GM21786 (cell line): ENCODE measurements at regions not wholly inside any gene's neighbourhood (a gene's known extent, or its start where the extent isn't known, plus 50 kb on each side); places are given as distances from the start of the nearest gene placed in this dataset.
"Not testable (repeated sequence)": the region's sequence is repeated elsewhere in the genome, so short reads cannot be mapped to it uniquely, and the experiment has no call there.

ENCODE experiments used
- ATAC-seq: cut with Tn5 transposase; IDR thresholded peaks from one replicate; pipeline ENCODE4 v1.9.1; 2021; ENCODE audit not compliant: unreplicated experiment

DNA sequence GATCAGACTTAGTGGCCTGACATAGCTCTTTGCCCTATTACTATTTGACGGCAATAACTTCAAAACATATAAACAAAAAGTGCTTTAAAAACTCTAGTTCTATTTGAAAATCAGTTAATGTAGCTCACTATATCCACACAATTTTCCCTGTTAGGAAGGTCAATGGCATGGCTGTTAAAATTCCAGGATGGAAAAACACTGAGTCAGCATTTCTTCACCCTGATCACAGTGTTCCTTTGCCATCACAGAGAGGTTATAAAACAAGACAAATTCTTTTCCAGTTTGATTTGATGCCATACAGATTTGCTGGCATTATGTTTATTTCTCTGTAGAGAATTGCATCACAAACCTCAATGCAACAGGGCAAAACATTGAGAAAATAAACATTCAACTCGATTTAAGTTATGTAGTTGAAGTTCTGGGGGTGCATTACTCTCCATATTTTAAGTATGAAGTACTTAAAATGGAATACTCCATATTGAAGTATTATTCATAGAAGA lies 253.7 kb upstream of the HSF2 start:
- no peak for ATAC-seq

DNA sequence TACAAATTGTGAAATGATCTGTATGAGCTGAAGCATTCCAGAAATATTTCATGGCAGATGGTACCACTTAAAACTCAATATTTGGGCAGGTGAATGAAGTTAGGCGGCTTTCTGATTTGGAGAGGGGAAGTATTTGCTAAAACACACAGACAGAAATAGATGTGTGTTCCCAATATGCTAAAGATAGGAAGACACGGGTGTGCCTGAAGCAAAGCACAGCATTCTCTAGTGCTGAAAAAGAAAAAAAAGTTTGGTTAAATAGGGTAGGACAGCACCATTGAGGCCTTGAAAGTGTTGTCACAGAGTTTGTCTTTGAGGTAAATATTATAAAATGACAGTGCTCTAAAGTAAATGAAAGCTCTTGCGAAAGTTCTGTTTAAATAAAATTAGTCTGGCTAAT lies 252.2 kb upstream of the HSF2 start:
- no peak for ATAC-seq

DNA sequence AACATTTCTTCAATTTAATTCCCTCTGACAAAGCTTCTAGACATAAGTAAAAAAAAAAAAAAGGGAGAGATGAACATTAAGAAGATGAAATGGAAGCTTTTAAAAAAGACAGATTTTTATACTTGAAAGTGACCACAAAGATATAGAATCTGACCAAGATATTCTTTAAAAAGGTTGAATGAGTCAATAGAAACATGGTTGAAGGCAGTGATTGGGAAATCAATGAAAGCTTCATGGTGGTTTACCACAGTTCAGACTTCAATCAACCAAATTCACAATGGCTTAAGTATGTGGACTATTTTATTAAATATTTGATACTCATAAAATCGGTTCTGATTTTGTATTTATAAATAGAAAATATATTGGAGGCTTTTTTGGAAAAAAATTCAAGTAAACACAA lies 248.4 kb upstream of the HSF2 start:
- no peak for ATAC-seq

DNA sequence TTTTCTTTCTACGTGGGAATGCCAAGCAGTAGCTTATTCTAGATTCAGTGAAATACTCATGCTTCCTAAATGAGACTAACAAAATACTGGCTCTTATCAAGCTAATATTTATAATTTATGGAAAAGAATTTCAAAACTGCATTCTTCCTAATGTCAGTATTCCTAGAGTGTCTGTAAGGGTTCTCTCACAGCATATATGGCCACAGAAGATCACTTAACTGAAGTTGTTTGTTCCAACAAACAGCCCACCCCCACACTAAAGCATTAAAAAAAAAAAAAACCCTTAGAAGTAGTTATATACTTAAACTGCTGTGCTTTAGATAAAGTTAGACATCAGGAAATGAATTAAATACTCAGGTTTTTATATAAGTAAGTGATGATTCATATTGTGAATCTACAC lies 247.7 kb upstream of the HSF2 start:
- no peak for ATAC-seq

DNA sequence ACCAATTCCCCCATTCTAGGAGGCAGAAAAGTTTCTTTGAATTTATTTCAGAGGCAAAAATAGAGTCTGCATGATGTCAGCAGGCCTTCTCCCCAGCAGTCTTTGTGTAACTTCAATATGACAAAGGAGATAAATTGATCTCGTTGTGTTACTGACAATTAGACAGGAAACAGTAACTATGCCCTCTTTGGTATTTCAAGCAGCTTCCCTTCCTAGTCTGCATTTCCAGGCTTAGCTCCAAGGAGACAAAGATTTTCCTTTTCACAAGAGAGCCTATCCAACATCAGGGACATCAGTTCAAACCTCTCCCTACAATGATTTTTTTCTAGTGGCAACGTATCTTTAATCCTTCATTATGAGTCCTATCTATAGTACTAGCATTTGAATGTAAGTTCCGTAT lies 245.9 kb upstream of the HSF2 start:
- ATAC-seq = no peak

DNA sequence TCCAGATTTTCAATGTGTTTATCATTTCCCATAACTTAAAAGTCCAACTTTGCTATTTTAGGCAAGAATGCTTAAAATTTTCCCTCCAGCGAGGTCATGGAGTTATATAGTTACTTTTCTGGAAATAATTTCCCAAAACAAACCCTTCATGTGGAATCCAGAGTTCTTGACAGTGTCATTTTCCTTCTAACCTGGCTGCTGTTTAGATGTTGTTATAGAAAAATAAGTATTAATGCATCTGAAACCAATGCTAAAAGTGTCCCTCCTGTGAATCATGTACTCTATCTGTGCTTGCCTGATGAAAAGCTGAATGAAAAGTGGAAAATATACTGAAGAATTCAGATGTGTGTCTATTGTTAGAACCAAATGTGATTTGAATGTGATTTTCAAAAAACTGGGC lies 245.3 kb upstream of the HSF2 start:
- ATAC-seq = no peak

DNA sequence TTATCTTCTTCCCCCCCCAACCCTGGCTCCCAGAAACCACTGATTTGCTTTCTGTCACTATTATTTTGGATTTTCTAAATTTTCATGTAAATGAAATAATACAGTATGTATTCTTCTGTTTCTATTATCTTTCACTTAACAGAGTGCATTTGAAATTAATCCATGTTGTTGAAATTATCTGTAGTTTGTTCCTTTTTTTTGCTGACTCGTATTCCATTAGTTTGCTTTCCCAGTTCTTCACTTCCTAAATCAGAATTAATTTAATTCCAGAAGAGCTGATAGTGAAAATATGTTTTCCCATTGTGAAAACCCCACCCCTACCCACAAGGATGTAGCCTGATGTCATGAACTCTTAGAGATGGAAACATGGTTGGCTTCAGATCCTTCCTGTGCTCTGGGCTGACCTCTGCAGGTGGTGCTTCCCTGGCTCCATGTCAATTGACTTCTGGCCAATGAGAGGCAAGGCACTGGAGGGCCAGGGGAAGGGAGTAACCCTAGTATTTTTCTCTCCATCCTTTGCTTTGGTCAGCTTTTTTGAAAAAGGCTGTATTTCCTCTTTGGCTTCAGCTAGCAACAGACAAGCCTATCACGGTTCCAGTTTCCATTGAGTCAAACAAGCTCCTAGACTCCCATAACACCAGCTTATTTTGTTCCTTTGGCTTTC lies 244.4 kb upstream of the HSF2 start:
- ATAC-seq = no peak

DNA sequence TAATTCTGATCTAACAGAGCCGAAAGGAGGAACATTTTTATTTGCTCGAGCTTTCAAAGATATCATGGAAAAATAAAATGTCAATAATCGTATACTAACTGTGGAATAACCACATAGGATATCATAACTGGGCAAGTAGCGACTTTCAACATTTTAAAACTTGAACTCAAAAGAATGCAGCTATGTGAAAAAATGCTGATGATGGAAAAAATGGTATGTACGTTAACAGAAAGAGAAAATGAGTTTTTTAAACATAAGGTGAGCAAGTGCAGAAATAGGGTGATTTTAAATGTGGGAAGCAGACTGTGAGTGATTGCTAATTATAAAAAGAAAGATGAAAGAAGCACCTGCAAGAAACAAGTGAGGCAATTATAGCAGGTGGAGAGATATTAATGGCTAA lies 238.3 kb upstream of the HSF2 start:
- no peak for ATAC-seq

DNA sequence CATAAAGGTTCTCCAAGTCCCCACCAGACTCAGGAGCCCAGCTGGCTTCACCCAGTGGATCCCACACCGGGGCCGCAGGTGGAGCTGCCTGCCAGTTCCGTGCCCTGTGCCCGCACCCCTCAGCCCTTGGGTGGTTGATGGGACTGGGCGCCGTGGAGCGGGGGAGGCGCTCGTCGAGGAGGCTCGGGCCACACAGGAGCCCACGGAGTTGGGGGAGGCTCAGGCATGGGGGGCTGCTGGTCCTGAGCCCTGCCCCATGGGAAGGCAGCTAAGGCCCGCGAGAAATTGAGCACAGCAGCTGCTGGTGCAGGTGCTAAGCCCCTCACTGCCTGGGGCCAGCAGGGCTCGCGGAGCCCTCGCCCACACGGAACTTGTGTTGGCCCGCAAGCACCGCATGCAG lies 234.4 kb upstream of the HSF2 start:
- ATAC-seq = no peak

DNA sequence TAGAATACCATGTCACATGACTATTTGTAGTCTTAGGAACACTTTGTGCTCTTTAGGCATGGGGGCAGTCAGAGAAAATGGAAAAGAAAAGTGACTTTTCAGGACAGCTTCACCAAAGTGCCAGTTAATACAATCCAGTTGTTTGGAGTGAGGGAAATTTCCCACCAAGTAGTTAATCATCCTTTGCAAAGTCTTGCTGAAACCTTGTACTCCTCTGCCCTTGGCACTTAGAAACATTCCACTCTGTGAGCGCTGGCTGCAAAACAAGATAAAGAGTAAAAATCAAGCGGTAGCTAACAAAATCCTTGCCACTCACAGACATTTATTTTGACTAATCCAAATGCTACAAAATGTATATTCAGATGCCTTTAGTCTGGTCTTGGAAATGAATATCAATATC lies 229.2 kb upstream of the HSF2 start:
- ATAC-seq = no peak

DNA sequence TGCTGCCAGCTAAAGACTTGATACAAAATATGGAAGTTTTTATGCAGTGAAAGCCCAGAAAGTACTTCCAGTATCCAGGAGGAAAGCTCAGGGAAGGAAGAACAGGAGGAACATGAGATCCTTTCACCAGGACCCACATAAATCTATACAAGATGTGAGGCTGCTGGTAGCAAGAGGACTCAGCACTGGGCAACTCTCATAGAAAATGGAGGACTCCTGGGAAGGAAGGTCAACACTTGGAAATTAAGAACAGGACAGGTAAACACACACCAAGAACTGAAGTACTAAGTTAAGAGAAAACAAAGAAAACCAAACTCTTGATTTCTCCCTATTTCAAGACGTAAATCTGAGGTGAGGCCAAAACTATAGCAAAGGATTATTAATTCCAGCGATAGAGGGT lies 220.5 kb upstream of the HSF2 start:
- ATAC-seq = no peak

DNA sequence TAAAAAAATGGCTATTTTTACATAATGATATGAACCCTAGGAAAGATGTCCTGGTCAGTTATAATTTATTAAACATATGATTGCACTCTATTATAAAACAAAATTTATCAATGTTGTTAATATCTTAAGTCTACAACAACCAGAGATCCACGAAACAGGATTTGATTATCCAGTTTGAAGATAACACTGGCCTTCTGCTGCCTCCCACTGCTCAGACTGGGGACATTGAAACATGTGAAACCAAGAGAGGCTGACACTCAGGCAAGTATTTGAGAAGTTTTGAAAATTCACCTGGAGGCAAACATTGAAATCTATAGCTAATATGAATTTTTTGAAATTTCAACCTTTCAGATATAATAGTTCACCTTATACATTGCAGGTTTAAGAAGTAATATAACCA lies 219.3 kb upstream of the HSF2 start:
- no peak for ATAC-seq

DNA sequence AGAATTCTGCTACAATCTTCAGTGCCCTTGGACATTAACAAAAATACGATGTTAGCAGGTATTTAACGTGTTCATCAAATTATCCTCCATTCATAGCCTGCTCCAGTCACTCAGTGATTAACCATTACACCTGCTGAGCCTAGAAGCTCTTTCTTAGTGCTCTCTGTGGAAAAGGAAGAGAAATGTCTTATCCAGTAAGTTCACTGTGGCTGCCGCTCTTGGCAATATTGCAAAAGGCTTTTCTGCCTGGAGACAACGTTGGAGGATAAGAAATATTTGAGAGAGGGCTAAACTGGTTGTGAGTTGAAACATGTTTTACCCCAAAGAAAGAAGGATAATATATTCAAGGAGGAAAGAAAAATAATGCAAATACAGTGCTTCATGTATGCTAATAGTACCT lies 217.4 kb upstream of the HSF2 start:
- ATAC-seq = no peak

DNA sequence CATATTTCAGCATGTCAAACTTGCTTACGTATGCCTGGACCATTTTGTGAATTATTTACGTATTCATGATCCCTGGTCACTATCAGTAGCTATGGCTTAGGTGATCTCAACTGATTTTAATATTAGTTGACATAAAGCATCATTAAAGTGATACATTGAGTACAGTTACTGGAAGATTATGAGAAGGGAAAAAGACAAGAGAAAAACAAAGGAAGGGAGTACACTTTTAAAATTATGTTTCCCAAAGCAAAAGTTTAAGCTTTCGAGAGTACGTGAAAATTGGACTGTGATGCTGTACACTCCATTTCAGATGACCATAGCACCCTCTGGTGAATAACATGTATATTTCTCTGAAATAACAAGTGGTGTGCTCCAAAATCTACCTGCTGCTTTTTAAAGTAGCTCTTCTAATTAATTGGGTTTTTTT lies 215.0 kb upstream of the HSF2 start:
- no peak for ATAC-seq

DNA sequence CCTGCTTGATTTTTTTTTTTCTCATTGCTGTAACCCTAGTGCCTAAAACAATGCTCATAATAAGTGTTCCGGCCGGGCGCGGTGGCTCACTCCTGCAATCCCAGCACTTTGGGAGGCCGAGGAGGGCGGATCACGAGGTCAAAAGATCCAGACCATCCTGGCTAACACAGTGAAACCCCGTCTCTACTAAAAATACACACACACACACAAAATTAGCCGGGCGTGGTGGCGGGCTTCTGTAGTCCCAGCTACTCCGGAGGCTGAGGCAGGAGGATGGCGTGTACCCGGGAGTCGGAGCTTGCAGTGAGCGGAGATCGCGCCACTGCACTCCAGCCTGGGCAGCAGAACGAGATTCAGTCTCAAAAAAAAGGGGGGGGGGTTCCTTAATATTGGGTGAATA lies 214.0 kb upstream of the HSF2 start:
- ATAC-seq = not testable (repeated sequence)

DNA sequence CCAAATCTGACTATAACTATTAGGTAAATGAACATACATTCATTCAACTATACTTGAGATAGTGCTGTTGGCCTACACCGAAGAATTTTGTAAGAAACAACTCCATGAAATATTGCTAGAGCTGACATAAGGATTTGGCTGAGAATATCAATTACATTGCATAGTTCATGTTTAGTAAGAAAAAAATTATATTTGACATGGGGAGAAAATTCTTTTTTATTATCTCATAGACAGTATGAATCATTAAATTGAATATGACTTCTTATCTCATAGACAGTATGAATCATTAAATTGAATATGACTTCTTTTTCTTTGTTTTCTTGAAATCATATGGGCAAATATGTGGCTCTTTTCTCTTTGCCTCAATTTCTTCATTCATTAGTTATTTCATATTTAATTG lies 212.3 kb upstream of the HSF2 start:
- no peak for ATAC-seq

DNA sequence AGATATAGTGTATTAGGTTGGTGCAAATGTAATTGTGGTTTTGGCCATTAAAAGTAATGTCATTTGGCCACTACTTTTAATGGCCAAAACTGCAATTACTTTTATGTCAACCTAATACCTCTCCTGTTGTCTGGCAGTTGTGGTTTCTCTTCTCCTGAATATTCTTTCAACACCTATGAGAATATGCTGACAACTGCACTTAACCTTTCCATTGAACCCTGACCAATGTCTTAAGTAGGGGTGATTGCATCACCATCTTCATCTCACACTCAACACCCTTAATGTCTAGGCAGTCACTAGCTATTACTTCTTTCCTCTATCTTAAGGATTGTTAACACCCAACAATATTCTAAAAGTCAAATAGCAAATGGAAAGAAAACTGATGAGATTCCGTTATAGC lies 200.5 kb upstream of the HSF2 start:
- ATAC-seq = no peak

DNA sequence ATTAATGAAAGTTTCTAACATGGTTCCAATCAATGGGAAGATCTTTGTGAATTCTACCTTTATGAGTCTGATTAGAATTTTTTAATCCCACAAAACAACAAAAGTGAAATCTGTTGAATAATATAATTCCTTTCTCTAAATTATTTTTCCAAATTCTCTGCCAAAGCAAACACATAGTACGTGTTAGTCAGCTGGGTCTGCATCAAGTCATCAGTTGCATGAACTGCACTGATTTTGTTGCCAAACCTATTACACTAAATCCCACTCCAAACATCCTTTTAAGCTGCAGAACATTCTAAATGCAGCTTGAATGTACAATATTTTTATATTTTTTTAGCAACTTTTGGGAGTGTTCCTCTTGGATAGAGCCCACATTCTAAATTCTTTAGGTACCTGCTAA lies 199.0 kb upstream of the HSF2 start:
- no peak for ATAC-seq

DNA sequence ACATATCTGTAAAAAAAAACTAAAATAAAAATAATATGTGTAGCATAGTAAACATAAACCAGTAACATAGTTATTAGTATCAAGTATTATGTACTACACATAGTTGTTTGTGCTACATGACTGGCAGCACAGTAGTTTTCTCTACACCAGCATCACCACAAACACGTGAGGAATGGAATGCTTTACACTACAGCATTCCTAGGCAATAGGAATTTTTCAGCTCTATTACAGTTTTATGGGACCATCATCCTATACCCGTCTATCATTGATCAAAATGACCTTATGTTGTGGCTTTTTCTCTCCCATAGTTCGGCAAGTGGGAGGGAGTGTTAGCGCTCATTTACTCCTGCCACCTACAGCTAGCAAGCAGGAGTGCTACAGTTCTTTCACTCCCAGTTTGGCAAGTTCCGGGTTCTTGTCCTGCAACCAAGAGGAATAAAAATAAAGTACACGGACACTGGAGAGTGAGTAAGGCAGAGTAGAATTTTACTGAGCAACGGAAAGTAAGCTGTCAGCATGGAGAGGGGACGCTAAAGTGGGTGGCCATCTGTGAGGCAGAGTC lies 196.8 kb upstream of the HSF2 start:
- ATAC-seq = no peak

DNA sequence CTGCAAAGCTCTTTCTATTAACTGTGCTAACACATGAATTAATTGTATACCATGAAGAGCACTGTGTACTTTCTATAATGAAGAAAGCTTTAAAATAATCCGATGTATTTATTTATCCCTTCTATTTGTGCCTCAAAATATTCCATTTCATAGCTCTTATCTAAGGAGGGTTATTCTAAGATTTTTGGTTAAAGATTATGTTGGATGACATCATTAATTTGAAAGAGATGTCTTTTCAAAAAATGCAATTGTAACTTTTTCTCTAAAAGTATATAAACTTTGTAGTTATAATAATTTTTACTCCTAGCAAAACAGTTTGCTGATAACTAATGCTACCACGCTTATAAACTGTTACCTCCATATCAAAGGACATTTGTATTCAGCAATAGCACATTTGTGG lies 192.4 kb upstream of the HSF2 start:
- no peak for ATAC-seq

DNA sequence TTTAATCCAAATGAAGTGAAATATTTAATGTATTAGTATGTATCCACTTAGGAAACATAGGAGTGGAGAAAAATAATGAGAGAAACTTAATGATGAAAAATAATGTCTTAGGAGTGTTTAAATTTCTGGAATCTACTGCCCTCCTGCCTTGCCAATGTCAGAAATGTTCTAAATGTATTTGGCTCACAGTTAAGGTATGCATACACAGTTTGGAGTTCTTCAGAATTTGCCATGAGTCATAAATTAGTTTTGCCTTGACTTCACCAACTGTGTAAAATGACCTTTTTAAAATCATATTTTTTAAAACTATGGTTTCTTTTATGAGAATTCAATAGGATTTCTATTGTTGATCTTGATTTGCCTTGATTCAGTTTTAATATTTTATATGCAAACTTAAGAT lies 191.7 kb upstream of the HSF2 start:
- ATAC-seq = no peak

DNA sequence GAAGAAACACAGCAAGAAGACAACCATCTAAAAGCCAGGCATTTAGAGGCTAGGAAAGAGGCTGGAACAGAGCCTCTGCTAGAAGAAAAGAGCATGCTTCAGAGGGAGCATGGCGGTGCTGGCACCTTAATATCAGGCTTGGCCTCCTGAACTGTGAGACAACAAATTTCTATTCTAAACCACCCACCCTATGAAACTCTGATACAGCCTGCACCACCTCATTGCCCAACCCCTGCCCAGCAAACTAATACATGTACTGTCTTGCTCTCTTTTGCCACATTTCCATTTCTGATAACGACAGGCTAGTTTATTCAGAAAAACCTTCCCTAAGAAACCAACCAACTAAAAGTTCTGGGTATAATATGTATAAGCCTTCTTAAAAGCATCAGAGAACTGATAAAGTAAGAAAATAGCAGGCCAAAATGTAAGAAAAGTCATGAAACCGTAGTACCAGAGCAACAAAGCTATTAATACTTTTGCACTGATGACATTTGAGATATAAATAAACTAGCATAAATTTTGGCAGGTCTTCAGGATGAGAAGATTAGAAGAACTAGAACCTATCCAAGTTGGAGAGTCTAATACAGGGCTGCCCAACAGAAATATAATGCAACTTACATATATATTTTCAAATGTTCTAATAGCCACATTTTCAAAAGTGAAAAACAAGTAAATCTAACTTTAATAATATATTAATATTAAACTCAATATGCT lies 184.7 kb upstream of the HSF2 start:
- no peak for ATAC-seq

DNA sequence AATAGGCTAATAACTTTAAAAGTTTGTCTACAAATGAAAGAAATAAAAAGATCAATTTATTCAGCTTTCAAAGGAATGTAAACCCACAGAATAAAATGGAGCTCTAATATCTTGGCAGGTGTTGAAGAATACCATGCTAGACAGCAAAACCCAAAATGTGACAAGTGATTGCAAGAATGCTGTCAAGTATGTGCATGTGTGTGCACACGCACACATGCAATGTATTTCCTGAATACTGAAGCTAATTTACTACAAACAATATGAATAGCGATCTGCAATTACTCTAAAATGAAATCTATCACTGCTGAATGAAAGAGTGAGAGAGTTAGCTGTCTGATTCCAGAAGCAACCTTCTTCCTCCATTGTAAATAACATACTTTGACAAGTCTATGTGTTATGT lies 179.2 kb upstream of the HSF2 start:
- no peak for ATAC-seq
